SH-SY5Y (cell line): ENCODE measurements at regions not wholly inside any gene's neighbourhood (a gene's known extent, or its start where the extent isn't known, plus 50 kb on each side); places are given as distances from the start of the nearest gene placed in this dataset.

Experiments used
- GATA2 ChIP-seq: IDR thresholded peaks from 2 replicates; pipeline ENCODE4 v1.6.1; 2011; ENCODE audit warnings: mild to moderate bottlenecking, low read depth, low read length
- GATA3 ChIP-seq: IDR thresholded peaks from 2 replicates; pipeline ENCODE4 v1.6.1; 2011; ENCODE audit warnings: low read depth, mild to moderate bottlenecking, low read length, moderate library complexity

DNA sequence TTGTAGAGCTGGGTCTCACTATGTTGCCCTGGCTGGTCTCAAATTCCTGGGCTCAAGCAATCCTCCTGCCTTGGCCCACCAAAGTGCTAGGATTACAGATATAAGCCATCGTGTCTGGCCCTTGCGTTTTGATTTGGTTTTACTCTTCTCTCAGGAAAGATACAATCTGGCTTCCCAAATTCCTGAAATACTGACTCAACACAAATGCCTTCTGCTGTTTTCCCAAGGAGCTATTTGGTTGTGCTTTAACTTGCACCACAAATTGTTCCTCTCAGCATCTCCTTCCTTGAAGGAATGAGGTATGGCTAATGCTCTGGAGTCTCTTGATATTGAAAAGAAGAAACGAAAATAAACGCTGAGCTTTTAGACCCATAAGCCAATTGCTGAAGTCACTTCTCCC is 110.0 kb upstream of the PAX6 start:
- no peak for TF ChIP-seq GATA2
- TF ChIP-seq GATA3, result no peak
